Loucy (cell line): ENCODE measurements at regions not wholly inside any gene's neighbourhood (a gene's known extent, or its start where the extent isn't known, plus 50 kb on each side); places are given as distances from the start of the nearest gene placed in this dataset.

Source experiments
- EZH2phosphoT487 ChIP-seq: fragments of 200-600 bp; IDR thresholded peaks from 2 replicates; pipeline ENCODE4 v1.6.1; 2018; ENCODE audit warnings: antibody characterized with exemption, mild to moderate bottlenecking, moderate library complexity, borderline replicate concordance
- TF ChIP-seq, protein P1 (sequence below): fragments of 200-600 bp; sonication (generic); conservative IDR thresholded peaks from 2 replicates; pipeline ENCODE4 v1.5.1; 2014; ENCODE audit warnings: mild to moderate bottlenecking, antibody characterized with exemption, low read length

DNA sequence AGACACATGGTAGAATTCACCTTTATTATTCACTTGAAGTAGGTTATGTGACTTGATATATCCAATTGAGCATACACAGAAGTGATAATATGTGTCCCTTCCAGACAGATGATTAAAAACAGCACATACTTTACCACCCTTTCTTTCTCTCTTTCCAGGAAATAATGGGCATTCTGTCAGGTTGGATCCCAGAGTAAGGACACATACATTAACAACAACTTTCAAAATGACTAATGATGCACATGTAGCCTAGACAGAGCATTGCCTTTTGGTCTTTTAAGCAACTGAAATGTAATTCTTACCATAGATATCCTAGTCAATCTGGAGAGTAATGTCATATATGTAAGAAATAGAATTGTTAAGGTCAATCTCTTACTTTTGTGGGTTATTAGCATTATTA lies 1748.7 kb downstream of the EFNA5 start:
- TF ChIP-seq, protein P1, sequence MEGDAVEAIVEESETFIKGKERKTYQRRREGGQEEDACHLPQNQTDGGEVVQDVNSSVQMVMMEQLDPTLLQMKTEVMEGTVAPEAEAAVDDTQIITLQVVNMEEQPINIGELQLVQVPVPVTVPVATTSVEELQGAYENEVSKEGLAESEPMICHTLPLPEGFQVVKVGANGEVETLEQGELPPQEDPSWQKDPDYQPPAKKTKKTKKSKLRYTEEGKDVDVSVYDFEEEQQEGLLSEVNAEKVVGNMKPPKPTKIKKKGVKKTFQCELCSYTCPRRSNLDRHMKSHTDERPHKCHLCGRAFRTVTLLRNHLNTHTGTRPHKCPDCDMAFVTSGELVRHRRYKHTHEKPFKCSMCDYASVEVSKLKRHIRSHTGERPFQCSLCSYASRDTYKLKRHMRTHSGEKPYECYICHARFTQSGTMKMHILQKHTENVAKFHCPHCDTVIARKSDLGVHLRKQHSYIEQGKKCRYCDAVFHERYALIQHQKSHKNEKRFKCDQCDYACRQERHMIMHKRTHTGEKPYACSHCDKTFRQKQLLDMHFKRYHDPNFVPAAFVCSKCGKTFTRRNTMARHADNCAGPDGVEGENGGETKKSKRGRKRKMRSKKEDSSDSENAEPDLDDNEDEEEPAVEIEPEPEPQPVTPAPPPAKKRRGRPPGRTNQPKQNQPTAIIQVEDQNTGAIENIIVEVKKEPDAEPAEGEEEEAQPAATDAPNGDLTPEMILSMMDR: no peak
- no peak for TF ChIP-seq EZH2phosphoT487
